Endothelial cell of hepatic sinusoid (primary cell): ENCODE measurements at regions not wholly inside any gene's neighbourhood (a gene's known extent, or its start where the extent isn't known, plus 50 kb on each side); places are given as distances from the start of the nearest gene placed in this dataset.
"Not testable (repeated sequence)": the region's sequence is repeated elsewhere in the genome, so short reads cannot be mapped to it uniquely, and the experiment has no call there.

Experiments used
- in situ Hi-C: cut with HindIII; loops from 2 replicates; pipeline ENCODE4 v1.10.0; 2017; ENCODE audit warnings: low sequenced_read_pairs

DNA sequence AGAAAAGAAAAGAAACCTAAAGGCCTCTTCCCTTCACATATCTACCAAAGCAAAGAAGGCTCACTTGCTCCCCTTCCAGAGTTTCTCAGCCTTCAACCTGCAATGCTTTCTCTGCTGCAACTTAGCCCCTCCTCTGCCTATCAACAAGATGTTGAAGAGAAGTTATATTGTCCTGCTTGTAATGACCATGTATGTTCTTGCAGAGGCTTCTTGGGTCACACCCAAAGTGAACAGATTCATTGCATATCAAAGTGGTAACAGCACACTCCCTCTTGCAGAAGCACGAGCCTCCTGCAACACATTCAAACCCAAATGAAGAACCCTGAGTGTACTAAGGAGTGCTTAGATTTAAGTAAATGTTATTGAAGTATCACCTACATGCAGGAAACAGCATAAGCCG is 494.3 kb downstream of the NTRK2 start:
- in situ Hi-C loops: no loop called here

DNA sequence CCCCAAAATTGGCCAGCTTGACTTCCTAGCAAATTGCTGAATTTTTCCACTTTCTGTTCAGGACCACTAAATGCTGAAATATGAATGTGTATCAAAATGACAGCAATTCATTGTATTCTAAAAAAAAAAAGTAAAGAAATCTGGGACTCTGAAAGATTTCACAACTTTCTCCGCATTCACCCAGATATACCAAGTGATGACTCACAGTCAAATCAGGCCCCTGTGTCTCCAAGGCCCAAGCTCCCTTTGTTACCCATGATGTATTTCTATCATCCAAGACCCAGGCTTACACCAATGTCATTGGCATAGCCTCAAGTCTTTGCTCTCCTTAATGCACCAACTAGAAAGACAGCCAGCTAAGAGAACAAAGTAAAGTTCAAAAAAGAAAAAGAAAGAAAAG is 493.9 kb downstream of the NTRK2 start:
- in situ Hi-C loops: no loop called here

DNA sequence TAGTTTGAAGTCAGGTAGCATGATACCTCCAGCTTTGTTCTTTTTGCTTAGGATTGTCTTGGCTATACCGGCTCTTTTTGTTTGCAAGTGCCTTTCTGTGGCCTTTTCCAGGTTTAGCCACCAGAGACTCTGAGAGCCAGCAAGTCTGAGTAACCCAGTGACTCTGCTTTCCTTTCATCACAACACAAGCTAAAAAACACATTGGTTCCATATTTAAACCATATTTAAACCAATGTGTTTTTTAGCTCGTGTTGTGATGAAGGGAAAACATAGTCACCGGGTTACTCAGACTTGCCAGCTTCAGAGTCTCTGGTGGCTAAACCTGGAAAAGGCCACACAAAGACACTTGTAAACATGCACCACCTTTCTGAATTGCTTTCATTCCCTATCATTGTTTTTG is 493.3 kb downstream of the NTRK2 start:
- in situ Hi-C loops: no loop called here

DNA sequence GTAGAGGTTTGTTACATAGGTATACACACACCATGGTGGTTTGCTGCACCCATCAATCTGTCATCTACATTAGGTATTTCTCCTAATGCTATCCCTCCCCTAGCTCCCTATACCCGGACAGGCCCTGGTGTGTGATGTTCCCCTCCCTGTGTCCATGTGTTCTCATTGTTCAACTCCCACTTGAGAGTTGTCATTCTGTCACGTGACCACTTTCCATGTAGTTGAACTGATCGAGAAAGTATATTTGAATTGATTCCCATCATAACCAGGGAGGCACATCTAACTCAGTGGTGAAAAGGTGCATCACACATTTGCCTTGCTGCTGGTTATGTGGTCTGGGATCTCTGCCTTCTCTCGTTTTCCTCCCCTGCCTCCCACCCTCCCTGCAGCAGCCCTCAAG is 491.4 kb downstream of the NTRK2 start:
- in situ Hi-C loops: not testable (repeated sequence)

DNA sequence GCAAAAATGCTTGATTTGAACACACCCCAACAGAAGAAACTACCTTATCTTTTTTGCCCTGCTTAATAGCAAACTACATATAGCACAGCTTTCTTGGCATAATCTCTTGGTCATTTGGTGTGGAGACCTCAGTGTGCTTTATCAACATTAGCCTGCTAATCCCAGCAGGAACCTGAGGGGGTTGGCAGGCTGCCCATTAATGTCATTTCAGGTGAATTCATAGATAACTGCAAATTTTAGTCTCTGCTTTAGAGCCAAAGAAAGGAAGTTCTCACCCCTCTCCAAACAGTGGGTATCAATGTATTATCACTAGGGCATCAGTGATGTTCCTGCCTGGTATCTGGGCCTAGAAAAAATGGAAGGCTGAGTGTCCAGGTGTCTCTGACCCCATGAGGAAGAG is 489.0 kb downstream of the NTRK2 start:
- in situ Hi-C loops: no loop called here

DNA sequence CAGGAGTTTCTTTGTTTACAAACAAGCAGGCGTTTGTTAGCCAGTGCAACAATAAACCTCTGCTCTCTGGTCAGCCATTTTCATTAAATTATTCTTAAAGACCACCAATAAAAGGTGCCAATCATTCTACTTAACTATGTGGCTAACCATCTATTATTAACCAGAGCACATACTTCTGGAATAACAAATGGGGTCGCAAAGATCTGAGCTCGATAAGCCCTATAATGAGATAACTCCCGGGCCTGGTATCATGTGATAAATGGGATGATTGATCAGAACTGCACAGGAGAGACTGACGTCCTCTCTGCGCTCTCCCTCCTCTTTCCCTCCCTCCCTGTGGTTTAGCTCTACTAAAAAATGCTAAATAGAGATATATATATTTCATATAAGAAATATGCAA is 488.2 kb downstream of the NTRK2 start:
- in situ Hi-C loops: no loop called here

DNA sequence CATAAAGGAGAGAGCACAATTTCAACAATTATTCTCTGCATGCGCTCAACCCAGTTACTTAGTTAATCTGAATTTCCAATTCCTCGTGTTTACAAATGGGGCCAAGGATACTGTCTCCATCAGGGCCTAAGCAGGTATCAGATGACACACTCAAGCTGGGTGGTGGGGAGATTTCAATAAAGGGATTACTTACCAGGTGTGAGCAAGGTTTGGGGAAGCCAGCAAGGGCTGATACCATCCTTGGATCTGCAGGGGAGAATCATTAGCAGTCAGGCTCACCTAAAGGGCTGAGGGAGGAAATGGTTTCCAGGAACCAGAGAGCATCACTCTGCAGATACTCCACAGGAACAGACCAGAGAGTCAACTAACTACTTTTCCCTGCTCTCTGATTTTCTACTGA is 487.1 kb downstream of the NTRK2 start:
- in situ Hi-C loops: no loop called here

DNA sequence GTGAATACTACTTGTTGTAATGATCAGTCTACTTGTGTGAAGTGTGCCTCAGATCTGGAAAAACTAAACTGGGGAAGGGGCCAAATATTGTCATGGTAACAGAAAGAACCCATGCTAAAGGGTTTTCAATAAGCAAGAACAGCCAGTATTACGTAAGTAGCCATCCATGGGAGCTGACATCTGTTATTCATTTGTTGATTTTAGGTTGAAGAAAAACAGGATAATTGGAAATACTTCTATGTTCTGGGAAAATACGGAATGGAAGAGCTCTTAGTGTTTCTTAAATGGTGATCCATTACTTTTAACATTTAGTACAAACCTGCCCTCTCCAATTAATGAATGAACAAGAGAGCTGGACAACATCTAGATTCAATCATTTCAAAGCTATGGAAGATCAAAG is 485.8 kb downstream of the NTRK2 start:
- in situ Hi-C loops: no loop called here

DNA sequence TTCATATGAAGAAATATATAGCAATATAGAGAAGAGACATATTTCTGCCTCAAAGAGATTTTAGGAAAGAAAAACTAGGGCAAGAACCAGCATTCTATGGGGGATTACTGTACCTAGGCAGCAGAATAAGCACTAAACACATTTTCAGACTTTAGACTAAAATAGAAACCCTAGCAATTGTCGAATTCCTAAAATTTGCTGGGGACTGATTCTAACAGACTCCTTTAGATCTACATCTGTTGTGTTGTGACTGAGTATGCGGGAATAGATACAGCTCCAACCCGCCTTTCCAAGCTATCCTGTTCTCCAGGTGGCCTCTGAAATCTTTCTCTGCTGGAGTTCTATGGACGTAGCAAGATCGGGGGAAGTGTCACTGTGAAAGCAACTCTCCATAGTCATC is 482.2 kb downstream of the NTRK2 start:
- in situ Hi-C loops: no loop called here

DNA sequence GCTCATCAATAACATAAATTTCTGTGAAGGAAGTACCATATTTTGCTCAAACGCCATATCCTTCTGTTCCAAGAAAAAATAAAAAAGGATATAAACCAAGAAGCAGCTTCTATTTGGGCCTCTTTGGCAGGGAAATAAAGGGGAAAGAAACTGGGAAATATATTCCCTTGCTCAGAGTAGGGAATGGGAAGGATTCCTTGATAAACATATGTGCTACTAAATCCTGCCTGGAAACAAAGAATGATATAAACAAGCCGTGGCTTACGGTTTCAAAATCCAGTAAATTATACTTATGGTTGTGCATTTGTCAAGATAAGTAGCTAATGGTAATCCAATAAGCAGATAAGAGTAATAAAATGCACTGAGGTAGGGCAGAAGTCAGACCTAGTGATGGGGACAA is 481.6 kb downstream of the NTRK2 start:
- in situ Hi-C loops: no loop called here

DNA sequence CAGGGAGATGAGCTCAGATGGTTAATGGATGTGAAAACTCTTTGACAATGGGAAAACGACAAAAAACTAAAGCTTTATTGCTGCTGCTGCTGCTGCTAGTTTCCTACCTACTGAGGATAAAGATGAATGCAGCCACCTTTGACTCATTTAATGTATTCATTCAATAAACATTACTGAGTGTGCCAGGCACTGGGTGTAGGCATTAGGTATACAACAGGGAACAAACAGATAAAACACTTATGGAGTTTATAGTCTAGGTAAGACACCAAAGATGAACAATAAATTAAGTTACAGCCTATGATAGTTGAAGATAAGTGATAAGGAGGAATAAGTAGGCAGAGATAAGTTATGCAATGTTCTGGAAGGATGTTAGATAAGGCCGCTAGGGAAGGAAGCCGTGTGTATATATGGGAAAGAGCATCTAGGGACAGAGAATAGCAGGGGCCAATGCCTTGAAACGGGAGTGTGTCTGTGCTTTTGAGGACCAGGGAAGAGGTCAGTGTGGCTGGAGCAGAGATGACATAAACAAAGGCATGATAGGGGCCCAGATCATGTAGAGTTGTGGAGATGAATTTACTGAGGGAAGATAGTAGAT is 477.6 kb downstream of the NTRK2 start:
- in situ Hi-C loops: no loop called here

DNA sequence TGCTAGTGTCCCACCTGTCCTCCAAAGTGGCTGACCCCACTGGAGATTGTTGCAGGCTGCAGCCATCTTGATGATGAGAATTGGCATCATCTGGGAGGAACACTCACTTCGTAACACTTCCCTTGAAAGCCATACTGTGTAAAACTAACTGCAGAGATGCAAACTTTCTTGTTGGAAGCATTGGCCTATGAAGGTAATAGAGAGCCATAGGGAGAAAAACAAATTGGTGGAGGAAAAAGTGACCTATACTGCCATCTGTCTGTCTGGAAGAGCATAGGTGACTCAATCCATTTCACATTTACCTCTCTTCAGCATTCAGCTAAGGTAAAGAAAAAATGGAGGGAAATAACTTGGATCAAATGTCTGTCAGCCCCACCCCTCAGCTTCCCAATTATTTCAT is 473.4 kb downstream of the NTRK2 start:
- in situ Hi-C loops: no loop called here

DNA sequence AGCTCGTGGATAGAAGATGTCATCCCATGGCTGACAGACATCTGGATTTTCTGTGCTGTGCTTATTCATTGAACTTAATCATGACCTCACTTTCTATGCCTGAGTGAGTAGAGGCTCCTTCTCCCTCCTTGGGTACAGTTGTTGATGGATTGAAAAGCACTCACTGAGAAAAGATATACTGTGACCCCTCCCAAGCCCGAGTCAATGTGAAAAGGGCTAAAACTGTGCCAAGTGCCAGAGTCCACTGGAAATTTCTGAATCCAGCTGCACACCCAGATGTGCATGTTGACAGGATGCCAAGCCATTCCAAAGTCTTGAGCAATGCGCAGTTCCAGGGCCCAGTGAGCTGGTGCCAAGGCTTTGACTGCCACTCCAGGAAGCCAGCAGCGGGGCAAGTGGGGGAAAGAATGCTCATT is 473.0 kb downstream of the NTRK2 start:
- in situ Hi-C loops: no loop called here

DNA sequence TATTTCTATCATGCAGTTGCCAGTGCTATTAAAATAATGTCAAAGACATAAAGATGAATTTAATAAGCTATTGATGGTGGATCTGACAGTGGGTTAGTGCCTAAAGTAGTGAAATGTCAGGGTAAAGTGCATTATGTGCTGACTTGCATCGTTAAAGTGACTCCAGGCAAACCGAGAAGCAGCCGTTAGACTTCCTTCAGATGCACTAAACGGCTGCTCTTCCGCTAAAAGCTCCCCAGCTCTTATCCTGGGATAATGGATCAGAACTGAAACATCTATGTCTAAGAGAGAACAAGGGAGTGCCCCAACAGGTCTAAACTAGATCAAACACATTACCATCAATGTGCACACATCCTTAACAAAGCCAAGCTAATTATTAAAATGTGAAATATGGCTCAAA is 468.2 kb downstream of the NTRK2 start:
- in situ Hi-C loops: no loop called here

DNA sequence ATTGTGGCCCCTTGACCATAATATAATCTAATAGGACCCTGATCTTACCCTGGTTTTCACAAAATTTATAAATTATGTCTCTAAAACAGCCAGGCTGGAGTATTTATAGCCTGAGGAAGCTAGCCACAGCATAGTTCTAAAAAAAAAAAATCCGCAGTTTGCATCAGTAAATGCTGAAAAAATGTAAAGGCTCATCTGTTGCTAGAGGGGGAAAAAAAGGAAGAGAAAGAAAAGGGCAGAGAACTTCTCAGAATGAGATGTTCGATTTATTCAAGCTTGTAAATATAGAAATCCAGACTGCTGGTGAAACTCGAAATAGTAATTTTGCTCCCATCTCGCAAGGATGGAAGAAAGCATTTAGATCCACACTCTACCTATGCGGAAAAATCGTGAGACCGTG is 467.5 kb downstream of the NTRK2 start:
- in situ Hi-C loops: no loop called here

DNA sequence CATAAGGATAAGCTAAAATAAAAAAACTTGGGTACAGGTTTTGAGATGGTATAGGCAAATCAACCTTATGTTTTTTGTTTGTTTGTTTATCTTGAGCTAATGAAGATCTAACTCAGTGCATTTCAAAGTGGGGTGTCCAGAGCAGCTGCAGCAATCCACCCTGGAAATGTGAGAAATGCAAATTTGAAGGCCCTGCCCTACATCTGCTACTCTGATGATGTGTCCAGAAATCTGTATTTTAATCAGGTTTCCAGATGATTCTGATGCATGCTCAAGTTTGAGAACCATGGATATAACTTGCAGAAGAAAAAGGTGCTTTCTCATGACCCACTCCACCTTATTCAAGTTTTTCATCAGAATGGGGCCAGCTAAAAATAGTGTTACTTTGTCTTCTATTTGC is 467.0 kb downstream of the NTRK2 start:
- in situ Hi-C loops: no loop called here

DNA sequence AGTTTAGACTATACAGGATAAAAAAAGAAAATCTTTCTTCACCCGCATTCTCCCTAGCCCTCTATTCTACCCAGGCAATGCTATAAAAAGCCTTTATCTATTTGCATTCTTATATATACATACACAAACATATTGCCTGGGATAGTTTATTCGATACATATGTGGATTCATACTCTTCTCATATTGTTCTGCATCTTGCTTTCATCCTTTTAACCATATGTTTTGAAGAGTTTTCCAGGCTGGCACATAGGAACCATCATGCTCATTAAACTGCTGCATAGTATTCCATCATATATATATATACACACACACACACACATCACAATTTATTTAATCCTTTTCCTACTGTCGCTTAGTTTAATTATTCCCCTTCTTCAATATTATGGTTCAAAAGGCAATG is 461.2 kb downstream of the NTRK2 start:
- in situ Hi-C loops: no loop called here

DNA sequence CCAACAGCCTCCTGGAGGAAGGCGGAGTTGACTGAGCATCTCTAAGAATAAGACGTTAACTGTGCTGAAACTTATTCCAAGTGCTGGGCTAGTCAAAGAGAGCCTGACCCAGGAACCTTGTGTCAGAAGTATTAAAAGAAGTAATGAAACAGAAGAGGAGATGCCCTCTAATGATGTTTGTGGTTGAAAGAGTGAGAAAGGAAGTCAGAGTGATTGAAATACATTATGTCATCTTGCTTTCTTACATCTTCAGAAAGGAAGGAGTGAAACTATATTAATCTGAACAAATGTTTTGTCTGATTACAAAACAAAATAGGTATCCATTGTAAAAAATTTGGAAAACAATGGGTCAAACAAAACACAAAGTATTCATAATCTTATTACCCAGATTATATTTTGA is 460.7 kb downstream of the NTRK2 start:
- in situ Hi-C loops: no loop called here

DNA sequence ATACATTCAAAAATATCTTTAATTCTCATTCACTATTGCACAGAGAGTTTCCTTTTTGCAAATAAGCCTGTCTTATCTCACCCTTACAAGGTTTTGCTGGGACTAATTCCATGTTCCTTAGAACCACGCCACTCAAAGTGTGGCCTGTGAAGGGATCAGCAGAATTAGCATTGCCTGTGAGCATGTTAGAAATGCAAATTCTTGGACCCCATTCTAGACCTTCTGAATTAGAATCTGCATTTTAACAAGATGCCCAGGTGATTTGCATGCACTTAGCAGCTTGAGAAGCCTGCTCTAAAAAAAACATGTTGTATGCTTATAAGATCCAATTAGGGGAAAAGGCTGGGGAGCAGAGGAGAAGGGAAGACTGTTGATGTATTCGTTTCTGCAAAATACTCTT is 460.0 kb downstream of the NTRK2 start:
- in situ Hi-C loops: no loop called here

DNA sequence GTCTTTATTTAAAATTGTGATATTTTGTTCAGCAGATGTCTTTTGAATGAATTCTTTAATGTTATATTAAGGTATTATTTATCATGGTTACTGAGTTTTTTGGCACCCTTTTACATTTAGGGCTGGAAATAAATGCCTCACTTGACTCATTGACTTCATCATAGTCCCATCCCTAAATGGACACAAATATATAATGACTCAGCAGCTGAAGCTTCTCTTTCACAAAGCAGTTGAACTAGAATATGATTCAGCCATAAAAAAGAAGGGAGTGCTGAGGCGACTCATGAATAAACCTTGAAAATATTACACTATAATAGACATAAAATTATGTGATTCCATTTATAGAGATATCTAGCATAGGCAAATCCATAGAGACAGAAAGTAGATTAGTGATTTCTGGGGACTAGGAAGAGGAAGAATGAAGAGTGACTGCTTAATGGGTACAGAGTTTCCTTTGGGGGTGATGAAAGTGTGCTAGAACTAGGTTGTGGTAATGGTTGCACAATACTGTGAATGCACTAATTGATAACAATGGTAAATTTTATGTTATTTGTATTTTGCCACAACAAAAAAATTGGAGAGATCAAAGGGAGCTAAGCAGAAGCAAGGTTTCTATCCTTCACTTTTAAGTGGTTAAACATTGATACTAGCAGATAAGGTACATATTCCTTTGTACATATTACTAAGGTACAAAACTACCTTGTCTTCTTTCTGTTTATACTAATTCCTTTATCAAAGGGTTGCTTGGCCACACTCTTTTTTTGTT is 449.6 kb downstream of the NTRK2 start:
- in situ Hi-C loops: no loop called here

DNA sequence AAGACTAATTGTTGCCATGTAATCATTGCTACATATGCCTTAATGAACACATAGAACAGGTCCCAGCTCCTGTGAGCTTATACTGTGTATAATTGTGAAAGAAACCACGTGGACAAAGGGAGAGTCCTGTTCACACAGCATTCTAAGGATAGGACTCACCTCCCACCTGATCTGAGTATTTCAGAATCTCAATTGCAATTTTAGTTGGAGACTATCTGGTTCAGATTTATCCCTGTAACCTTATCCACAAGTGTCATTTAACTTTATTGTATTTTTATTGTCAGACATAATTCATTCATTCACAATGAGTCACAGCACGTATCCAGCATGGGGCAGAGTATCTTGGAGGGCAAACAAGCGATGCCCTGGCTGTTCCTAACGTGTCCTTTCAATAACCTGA is 448.3 kb downstream of the NTRK2 start:
- in situ Hi-C loops: no loop called here

DNA sequence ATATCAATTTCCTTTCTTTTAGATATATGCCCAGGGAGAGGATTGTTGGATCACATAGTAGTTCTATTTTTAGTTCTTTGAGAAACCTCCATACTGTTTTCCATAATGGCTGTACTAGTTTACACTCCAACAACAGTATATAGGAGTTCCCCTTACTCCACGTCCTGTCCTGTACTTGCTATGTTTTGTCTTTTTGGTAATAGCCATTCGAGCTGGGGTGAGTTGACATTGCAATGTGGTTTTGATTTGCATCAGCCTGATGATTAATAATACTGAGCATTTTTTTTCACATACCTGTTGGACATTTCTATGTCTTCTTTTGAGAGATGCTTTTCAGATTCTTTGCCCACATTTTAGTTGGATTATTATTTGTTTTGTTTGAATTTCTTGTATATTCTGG is 445.9 kb downstream of the NTRK2 start:
- in situ Hi-C loops: no loop called here

DNA sequence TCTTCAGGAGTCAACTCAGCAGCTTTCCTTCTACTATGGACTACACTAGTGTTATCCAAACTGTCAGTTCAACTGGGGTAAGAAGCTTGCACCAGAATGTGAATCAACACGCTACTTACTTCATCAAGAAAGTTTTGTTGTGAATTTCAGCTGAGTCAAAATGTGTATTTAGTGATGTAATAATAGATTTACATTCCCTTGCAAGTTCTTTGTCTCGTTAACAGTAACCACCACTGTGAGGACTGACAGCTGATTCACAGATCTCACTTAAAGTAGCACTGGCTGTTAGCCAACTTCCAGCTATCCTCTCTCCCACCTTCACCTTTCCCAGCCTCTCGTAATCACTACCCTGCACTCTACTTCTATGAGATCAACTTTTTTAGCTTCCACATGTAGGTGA is 445.3 kb downstream of the NTRK2 start:
- in situ Hi-C loops: no loop called here
